Sigmoid colon (tissue), 6 donors: ENCODE measurements at regions not wholly inside any gene's neighbourhood (a gene's known extent, or its start where the extent isn't known, plus 50 kb on each side); places are given as distances from the start of the nearest gene placed in this dataset.

Source experiments
- DNase-seq: peaks from one replicate; pipeline ENCODE4 v3.0.0-alpha.2; 2019
- H3K27ac ChIP-seq, 4 donors: fragments of 200-600 bp; sonication (generic); one replicate each; pipeline ENCODE4 v1.5.1; 2016 to 2019; ENCODE audit warnings: mild to moderate bottlenecking in 1 of 4
- H3K27me3 ChIP-seq, 3 donors: fragments of 200-600 bp; sonication (generic); one replicate each; pipeline ENCODE4 v1.5.1; 2019; ENCODE audit warnings: mild to moderate bottlenecking in 1 of 3
- H3K36me3 ChIP-seq, 4 donors: fragments of 200-600 bp; sonication (generic); one replicate each; pipeline ENCODE4 v1.5.1; 2016 to 2019
- H3K4me1 ChIP-seq, 4 donors: fragments of 200-600 bp; sonication (generic); one replicate each; pipeline ENCODE4 v1.5.1; 2017 to 2019
- H3K4me3 ChIP-seq, 4 donors: fragments of 200-600 bp; sonication (generic); one replicate each; pipeline ENCODE4 v1.5.1; 2017 to 2019; ENCODE audit warnings: mild to moderate bottlenecking in 2 of 4, moderate library complexity in 1 of 4
- H3K9me3 ChIP-seq, 4 donors: fragments of 200-600 bp in 3 of 4; sonication (generic) in 3 of 4; one replicate each; pipeline versions ENCODE4 v1.5.1 to v1.6.1; 2013 to 2019
- EP300 ChIP-seq, 4 donors: sonication (generic); formaldehyde crosslinking; IDR thresholded peaks; one replicate each; pipeline ENCODE4 v1.6.1; 2017; ENCODE audit warnings: antibody characterized with exemption in 4 of 4
- POLR2A ChIP-seq, 2 donors: fragments of 450-650 bp; IDR thresholded peaks; one replicate each; pipeline ENCODE4 v1.6.1; 2016; ENCODE audit warnings: antibody characterized with exemption in 2 of 2, mild to moderate bottlenecking in 2 of 2, moderate library complexity in 2 of 2
- POLR2AphosphoS5 ChIP-seq, 4 donors: sonication (generic); formaldehyde crosslinking; IDR thresholded peaks; one replicate each; pipeline ENCODE4 v1.6.1; 2017; ENCODE audit warnings: antibody characterized with exemption in 4 of 4
- WGBS, 2 donors: extraction: QIAGEN DNeasy Blood & Tissue Kit; methylation state at CpG; one replicate each; pipeline ENCODE4 v1.1.7; 2013; 5-methylcytosine and 5-hydroxymethylcytosine counted together
- intact Hi-C: fragments of 100-400 bp; cut with DNase I; formaldehyde crosslinking; loops from one replicate; pipeline ENCODE4 v1.15.1; 2023
- TF ChIP-seq, protein P1 (sequence below), 4 experiments: fragments of 450-650 bp in 3 of 4; fragments of 200-600 bp in 1 of 4; IDR thresholded peaks; one replicate each; pipeline ENCODE4 v1.5.1; 2016 to 2019; ENCODE audit warnings: antibody characterized with exemption in 4 of 4, mild to moderate bottlenecking in 3 of 4, moderate library complexity in 2 of 4
- donor health status: healthy with polysubstance abuse.
- donor health status: healthy.

DNA sequence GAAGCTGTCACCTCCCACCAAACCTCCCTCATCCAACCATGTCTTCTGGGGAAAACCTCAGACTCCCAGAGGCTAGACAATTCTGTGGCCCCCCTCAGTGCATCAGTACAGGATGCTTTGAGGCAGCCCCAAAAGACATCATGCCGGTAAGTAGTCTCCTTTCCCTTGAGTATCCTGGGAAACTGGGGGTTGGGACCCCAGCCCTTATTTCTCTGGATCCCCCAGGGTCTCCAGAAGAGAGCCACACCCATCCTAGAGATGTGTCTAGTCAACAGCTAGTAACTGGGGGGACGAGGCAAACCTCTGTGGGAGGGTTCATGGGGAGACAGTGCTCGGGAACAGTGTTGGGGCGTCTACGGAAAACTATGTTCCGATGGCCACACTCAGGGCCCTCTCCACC is 974.2 kb upstream of the TMEM132C start:
- H3K27ac ChIP-seq = no peak overlapping the region
- H3K36me3 ChIP-seq = no peaks in the 10 kb centered on the region
- WGBS, 2 donors = 81 to 85% methylated on average over 6 of the region's 6 CpGs
- TF ChIP-seq, protein P1, sequence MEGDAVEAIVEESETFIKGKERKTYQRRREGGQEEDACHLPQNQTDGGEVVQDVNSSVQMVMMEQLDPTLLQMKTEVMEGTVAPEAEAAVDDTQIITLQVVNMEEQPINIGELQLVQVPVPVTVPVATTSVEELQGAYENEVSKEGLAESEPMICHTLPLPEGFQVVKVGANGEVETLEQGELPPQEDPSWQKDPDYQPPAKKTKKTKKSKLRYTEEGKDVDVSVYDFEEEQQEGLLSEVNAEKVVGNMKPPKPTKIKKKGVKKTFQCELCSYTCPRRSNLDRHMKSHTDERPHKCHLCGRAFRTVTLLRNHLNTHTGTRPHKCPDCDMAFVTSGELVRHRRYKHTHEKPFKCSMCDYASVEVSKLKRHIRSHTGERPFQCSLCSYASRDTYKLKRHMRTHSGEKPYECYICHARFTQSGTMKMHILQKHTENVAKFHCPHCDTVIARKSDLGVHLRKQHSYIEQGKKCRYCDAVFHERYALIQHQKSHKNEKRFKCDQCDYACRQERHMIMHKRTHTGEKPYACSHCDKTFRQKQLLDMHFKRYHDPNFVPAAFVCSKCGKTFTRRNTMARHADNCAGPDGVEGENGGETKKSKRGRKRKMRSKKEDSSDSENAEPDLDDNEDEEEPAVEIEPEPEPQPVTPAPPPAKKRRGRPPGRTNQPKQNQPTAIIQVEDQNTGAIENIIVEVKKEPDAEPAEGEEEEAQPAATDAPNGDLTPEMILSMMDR (IDR thresholded peaks at IDR 0.05) = no peak
- TF ChIP-seq POLR2A (IDR thresholded peaks at IDR 0.05) = no peak
- TF ChIP-seq EP300 (IDR thresholded peaks at IDR 0.05) = no peak
- TF ChIP-seq POLR2AphosphoS5 (IDR thresholded peaks at IDR 0.05) = no peak
- H3K4me3 ChIP-seq = no peak overlapping the region
- no peak for DNase-seq
- no peaks in the 10 kb centered on the region for H3K9me3 ChIP-seq
- no peaks in the 10 kb centered on the region for H3K27me3 ChIP-seq
- intact Hi-C loops = no loop called here
- H3K4me1 ChIP-seq = no peaks in the 10 kb centered on the region

DNA sequence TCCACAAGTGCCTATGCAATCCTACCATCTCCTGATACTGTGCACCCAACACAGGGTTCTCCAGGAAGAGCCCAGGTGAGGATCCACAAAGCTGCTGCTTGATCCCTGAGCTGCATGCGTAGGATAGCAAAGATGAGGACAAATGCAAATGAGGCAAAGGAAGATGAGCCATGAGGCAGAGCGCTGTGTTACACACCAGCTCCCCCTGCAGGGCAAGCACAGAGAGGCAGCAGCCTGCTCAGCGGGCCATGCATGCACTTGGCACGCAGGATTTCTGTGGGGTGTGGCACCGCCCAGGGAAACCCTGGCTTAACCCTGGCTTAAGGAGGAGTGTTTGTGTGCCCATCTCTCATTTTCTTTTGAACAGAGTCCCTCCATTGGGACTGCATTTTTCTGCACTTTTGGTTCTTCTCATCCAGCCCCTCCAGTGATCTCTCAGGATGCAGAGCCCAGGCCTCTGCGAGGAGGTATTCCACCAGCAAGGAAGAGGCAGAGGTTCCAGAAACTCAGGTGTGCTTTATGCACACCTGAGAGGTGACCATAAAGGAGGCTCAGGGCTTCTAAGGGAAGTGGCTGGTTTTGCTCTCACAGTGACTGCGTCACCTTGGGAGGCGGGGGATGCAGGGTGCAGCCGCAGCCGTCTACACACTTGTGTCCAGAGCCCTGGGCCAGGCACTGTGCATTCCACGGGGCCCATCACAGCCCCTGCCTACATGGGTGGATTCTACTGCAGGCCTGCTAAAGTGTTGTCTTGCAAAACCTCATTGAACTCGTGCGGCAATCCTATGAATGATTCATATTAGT is 973.3 kb upstream of the TMEM132C start:
- no peak overlapping the region for H3K27ac ChIP-seq
- intact Hi-C loops = no loop called here
- no peak for DNase-seq
- no peaks in the 10 kb centered on the region for H3K36me3 ChIP-seq
- WGBS, 2 donors = 59 to 65% methylated on average over 13 of the region's 13 CpGs
- no peaks in the 10 kb centered on the region for H3K27me3 ChIP-seq
- H3K9me3 ChIP-seq = no peaks in the 10 kb centered on the region
- H3K4me1 ChIP-seq = no peaks in the 10 kb centered on the region
- H3K4me3 ChIP-seq = no peak overlapping the region
- TF ChIP-seq, protein P1 (IDR thresholded peaks at IDR 0.05) = peak in 2 of 4 experiments; percentile 40 to 47
- TF ChIP-seq POLR2A (IDR thresholded peaks at IDR 0.05) (no peak), EP300 (IDR thresholded peaks at IDR 0.05) (no peak), POLR2AphosphoS5 (IDR thresholded peaks at IDR 0.05) (no peak)

DNA sequence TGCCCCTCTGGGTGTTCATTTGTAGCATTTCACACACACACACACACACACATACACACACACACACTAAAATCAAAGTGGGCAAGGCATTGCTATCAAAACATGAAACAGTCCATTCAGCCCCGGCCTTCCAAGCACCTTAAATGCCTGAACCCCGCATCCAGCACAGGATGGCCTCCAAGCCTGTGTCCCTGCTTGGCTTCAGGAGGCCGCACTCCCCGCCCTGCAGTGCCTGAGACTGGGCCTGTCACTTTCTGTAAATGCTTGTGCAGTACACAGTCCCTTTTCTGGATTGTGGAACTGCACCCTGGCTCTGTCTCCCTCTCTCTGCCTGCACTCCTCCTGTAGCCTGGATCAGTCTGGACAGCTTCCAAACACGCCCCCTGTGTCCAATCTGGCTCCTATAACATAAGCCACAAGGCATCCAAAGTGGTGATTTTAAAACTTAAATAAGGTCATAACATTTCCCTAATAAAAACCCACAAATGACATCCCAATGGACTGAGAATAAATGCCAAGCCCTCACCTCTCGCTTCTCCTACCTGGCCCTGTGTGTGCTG is 972.2 kb upstream of the TMEM132C start:
- 82 to 85% methylated on average over 6 of the region's 6 CpGs for WGBS, 2 donors

DNA sequence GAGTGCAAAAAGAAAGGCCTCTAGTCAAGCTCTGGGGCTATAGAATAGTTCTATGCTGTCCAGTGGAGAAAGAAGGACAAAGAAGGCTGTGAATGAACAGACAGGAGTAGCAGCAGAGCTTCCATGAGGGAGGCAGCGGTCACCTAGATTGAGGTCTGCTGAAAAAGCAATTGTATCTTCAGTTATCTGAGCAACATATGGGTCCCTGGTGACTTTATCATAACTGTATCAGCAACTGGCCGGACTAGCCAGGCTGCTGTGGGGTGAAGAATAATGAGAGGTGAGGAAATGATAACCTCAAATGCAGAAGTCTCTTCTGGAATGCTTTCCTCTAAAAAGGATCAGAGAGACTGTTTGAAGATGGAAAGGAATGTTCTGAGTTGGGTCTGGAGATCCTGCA is 971.3 kb upstream of the TMEM132C start:
- Histone ChIP-seq H3K9me3 (no peaks in the 10 kb centered on the region), H3K36me3 (no peaks in the 10 kb centered on the region), H3K4me3 (no peak overlapping the region), H3K27me3 (no peaks in the 10 kb centered on the region), H3K27ac (no peak overlapping the region), H3K4me1 (no peaks in the 10 kb centered on the region)
- WGBS, 2 donors = 82 to 92% methylated on average over 2 of the region's 2 CpGs
- TF ChIP-seq, protein P1 (IDR thresholded peaks at IDR 0.05) = no peak
- TF ChIP-seq EP300 (IDR thresholded peaks at IDR 0.05) = no peak
- no peak for TF ChIP-seq POLR2AphosphoS5 (IDR thresholded peaks at IDR 0.05)
- TF ChIP-seq POLR2A (IDR thresholded peaks at IDR 0.05) = no peak
- intact Hi-C loops = no loop called here
- no peak for DNase-seq

More for the DNA sequence above, 972.2 kb upstream of the TMEM132C start:
- Histone ChIP-seq H3K4me1 (no peaks in the 10 kb centered on the region), H3K9me3 (no peaks in the 10 kb centered on the region), H3K27ac (no peak overlapping the region), H3K27me3 (no peaks in the 10 kb centered on the region), H3K36me3 (no peaks in the 10 kb centered on the region), H3K4me3 (no peak overlapping the region)
- no peak for DNase-seq
- intact Hi-C loops = no loop called here
- TF ChIP-seq, protein P1 (IDR thresholded peaks at IDR 0.05) = no peak
- TF ChIP-seq POLR2AphosphoS5 (IDR thresholded peaks at IDR 0.05) (no peak), POLR2A (IDR thresholded peaks at IDR 0.05) (no peak), EP300 (IDR thresholded peaks at IDR 0.05) (no peak)
